CD4-positive, alpha-beta T cell treated with Interleukin-10 for 1 hour (primary cell): ENCODE measurements at regions not wholly inside any gene's neighbourhood (a gene's known extent, or its start where the extent isn't known, plus 50 kb on each side); places are given as distances from the start of the nearest gene placed in this dataset.

ENCODE experiments used
- DNase-seq: peaks from one replicate; pipeline ENCODE4 v3.0.0-alpha.2; 2020

DNA sequence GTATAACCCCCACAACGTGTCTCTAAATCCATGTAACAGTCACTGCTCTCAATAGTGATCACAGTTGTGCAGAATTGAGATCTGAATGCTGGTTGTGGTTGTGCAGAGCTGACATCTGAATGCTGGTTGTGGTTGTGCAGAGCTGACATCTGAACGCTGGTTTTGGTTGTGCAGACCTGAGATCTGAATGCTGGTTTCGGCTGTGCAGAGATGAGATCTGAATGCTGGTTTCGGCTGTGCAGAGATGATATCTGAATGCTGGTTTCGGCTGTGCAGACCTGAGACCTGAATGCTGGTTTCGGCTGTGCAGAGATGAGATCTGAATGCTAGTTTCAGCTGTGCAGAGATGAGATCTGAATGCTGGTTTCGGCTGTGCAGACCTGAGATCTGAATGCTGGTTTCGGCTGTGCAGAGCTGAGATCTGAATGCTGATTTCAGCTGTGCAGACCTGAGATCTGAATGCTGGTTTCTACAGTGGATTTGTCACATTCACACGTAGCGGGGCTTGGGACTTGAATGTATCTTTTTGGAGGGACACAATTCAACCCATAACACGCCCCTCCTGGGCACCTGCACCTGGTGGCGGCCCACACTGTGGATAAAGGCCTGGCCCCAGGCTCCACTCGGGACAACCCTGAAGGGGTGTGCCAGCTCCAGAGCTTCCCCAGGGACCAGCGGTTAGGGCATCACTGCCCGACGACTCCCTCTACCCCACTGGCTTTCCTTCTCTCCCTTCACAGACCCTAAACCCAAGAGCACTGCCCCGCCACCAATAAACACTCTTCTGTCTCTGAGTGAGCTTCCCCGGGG lies 51.1 kb upstream of the SLC66A3 start:
- DNase-seq: peak; percentile 42

GRCh38 chr2:11104794-11105660 lies 50.2 kb upstream of the SLC66A3 start:
- DNase-seq: no peak
